ENCODE measurements at regions not wholly inside any gene's neighbourhood (a gene's known extent, or its start where the extent isn't known, plus 50 kb on each side); places are given as distances from the start of the nearest gene placed in this dataset.

DNA sequence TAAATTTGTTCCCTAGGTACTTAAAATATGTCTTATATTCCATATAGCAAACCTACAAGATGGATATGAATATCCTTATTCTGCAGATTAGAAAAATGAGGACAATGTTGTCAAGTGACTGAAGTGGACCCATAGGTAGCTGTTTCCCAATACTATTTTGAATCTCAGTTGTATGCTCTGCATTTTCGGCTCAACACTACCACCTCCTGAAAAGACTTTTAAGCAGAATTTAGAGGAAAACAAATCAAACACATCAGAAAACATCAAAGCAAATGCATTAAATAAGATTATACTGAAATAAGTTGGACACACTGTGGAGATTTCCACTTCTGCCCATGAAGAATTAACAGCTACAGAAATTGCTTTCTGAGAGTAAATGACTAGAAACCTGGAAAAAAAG is 488.7 kb downstream of the TRIML1 start:
- TF ChIP-seq REST (IDR thresholded peaks at IDR 0.05; ENCODE audit: insufficient read depth in 1 of 2, low read depth in 2 of 2, low read length in 2 of 2) (no peak), POLR2AphosphoS5 (IDR thresholded peaks at IDR 0.05; ENCODE audit: low read depth, low read length) (no peak), TAF1 (IDR thresholded peaks at IDR 0.05; ENCODE audit: borderline replicate concordance, insufficient read depth, low read length) (no peak), SIN3A (IDR thresholded peaks at IDR 0.05; ENCODE audit: borderline replicate concordance, insufficient read depth, low read length) (no peak)
